Adipocyte (in vitro differentiated cells): ENCODE measurements at regions not wholly inside any gene's neighbourhood (a gene's known extent, or its start where the extent isn't known, plus 50 kb on each side); places are given as distances from the start of the nearest gene placed in this dataset.
"Not testable (repeated sequence)": the region's sequence is repeated elsewhere in the genome, so short reads cannot be mapped to it uniquely, and the experiment has no call there.

Experiments used
- DNase-seq: peaks from one replicate; pipeline ENCODE4 v3.0.0-alpha.2; 2015; ENCODE audit warnings: low read depth
- H3K27me3 ChIP-seq: replicated peaks from 2 replicates; pipeline ENCODE4 v1.7.0; 2013; ENCODE audit warnings: mild to moderate bottlenecking, low read length, moderate library complexity; ENCODE audit not compliant: control insufficient read depth, insufficient read depth
- H3K36me3 ChIP-seq: 2 replicates; pipeline ENCODE4 v1.7.0; 2013; ENCODE audit warnings: low read length, mild to moderate bottlenecking, moderate library complexity; ENCODE audit not compliant: control insufficient read depth, insufficient read depth, severe bottlenecking
- H3K4me1 ChIP-seq: 2 replicates; pipeline ENCODE4 v1.7.0; 2013; ENCODE audit warnings: mild to moderate bottlenecking, low read length, moderate library complexity; ENCODE audit not compliant: control insufficient read depth, insufficient read depth
- H3K4me3 ChIP-seq: 2 replicates; pipeline ENCODE4 v1.7.0; 2013; ENCODE audit warnings: mild to moderate bottlenecking, low read length, moderate library complexity
- H3K9ac ChIP-seq: 2 replicates; pipeline ENCODE4 v1.7.0; 2013; ENCODE audit warnings: mild to moderate bottlenecking, low read length, moderate library complexity
- H3K9me3 ChIP-seq: 2 replicates; pipeline ENCODE4 v1.7.0; 2013; ENCODE audit warnings: mild to moderate bottlenecking, low read length, moderate library complexity; ENCODE audit not compliant: control insufficient read depth

DNA sequence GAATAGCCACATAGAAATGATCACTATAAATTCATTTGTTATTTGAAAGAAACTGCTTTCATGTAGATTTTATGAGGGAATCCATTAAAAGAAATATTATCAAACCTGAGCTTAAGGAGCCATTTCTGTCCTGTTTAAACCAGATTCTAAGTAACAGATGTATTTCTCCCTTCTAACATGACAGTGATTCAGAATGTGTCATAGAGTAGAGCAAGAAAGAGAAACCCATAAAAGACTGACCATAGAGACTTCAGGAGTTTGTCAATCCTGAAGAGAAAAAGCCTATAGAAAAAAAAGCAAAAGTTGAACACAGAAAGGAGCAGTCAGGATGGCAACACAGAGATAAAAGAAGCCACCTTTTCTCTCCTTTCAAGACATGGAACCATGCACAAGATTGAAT, 390.6 kb downstream of the PRIM2 start:
- H3K27me3 ChIP-seq, H3K4me1 ChIP-seq: not testable (repeated sequence)

DNA sequence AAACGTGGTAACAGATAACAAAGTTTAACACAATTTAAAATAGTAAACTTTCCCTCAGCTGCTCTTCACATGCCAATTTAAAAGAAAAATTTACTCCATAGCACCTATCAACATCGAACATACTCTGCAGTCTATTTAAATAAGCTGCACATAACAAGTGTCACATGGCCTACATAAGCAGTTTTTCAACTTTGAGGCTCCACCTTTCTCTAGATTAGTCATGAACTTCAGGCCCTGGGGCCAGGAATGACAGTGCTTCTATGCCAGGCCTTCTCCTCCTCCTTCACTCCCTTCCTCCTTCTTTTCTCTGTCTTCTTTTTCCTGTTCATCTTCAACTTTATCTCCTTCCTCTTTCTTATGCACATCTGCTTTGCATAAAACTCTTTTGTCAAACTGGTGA, 405.1 kb downstream of the PRIM2 start:
- peak; percentile 12 for DNase-seq
- not testable (repeated sequence) for H3K36me3 ChIP-seq, H3K27me3 ChIP-seq, H3K4me3 ChIP-seq, H3K9me3 ChIP-seq, H3K9ac ChIP-seq, H3K4me1 ChIP-seq

More for the DNA sequence above, 390.6 kb downstream of the PRIM2 start:
- not testable (repeated sequence) for H3K9me3 ChIP-seq, H3K36me3 ChIP-seq, H3K4me3 ChIP-seq, H3K9ac ChIP-seq
- peak; percentile 3 for DNase-seq

DNA sequence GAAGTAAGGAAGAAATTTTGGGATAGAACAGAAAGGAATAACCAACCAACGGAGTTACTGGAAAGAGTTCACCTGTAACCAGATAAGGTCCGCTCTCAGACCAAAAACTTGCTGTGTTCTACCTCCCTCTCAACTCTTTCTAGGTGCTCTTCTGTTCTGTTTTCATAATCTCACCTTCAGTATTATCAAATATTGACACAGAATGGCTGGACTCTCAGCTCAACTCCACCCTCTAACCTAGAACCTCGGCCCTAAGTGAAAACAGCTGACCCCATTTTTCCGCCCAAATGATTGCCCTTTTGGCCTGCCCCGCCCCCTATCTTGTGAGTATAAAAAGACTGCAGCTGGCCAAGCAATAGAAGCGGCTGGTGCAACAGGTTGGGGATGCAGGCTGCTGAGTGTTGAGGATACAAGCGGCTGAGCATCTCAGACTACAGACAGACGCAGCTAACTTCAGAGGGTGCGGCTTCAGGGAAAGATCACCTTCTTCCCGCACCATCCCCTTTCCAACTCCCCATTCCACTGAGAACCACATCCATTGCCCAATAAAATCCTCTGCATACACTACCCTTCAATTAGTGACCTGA, 406.5 kb downstream of the PRIM2 start:
- H3K27me3 ChIP-seq, H3K9ac ChIP-seq, H3K36me3 ChIP-seq, H3K9me3 ChIP-seq, H3K4me3 ChIP-seq, DNase-seq, H3K4me1 ChIP-seq: not testable (repeated sequence)

DNA sequence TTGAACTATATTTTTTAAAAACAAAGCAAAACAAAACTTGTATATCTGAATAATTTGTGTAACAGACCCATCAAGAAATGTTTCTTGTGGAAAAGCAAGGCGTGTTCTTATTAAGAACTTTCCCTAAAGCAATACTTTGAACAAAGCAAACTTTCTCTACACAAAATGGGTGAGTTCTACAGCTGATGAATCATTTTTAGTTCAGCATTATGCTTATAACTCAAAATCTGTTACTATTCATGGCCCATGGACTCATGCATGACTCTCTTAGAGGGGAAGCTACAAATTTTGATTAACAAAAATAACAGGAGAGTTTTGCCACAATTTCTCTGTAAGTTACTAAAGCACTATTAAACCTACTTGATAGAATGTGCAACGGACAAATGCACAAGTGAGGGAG, 412.0 kb downstream of the PRIM2 start:
- H3K36me3 ChIP-seq, H3K9ac ChIP-seq, H3K9me3 ChIP-seq, DNase-seq, H3K4me1 ChIP-seq, H3K27me3 ChIP-seq, H3K4me3 ChIP-seq: not testable (repeated sequence)

DNA sequence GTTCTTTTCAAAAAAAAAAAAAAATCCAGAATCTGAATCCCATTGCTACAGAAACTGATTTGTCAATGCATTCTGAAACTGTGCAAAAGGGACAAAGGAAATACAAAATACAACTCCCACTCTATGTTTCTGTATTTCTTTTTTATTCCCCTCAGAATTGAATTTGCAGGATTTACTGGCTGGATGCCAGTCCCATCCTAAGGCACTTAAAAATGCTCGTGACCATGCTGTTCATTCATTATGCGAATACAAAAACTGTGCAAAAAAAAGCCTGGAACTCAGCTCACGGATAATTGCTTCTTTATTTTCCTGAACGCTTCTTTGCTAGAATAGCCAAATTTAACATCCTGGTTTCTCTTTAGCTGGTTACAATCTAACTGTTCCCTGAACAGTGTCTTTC, 413.3 kb downstream of the PRIM2 start:
- H3K27me3 ChIP-seq, DNase-seq, H3K36me3 ChIP-seq, H3K9ac ChIP-seq, H3K4me1 ChIP-seq, H3K4me3 ChIP-seq, H3K9me3 ChIP-seq: not testable (repeated sequence)

DNA sequence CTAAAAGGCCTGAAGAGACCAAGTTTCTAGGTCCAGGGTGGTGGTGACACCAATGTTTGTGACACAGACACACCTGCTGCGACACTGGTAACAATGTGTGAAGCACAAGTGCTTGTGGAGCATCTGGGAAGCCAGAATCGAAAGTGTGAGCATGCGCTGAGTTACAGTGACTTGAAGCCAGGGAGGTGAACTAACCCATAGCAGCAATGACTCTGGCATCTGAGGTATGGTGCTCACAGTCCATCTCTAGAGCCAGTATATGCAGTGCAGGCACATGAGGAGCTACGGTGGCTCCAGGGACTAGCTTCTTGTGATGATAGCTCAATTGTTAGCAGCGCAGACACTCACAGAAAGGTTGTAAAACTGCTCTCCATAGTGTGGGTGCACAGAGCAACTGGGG, 430.3 kb downstream of the PRIM2 start:
- H3K4me3 ChIP-seq, H3K4me1 ChIP-seq, H3K36me3 ChIP-seq, H3K9me3 ChIP-seq, H3K27me3 ChIP-seq, H3K9ac ChIP-seq, DNase-seq: not testable (repeated sequence)

DNA sequence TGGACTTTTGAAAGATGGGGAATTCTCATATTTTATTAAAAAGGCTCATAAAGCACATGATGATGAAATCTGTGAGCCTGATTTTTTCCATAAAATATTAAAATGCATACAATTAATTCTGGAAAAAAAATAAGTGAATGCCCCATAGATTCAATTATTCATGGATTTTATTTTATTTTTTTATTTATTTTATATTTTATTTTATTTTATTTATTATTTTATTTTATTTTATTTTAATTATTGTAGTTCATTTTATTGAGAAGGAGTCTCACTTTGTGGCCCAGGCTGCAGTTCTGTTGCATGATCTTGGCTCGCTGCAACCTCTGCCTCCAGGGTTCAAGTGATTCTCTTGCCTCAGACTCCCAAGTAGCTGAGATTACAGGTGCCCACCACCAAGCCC, 442.4 kb downstream of the PRIM2 start:
- not testable (repeated sequence) for H3K9me3 ChIP-seq, DNase-seq, H3K27me3 ChIP-seq

DNA sequence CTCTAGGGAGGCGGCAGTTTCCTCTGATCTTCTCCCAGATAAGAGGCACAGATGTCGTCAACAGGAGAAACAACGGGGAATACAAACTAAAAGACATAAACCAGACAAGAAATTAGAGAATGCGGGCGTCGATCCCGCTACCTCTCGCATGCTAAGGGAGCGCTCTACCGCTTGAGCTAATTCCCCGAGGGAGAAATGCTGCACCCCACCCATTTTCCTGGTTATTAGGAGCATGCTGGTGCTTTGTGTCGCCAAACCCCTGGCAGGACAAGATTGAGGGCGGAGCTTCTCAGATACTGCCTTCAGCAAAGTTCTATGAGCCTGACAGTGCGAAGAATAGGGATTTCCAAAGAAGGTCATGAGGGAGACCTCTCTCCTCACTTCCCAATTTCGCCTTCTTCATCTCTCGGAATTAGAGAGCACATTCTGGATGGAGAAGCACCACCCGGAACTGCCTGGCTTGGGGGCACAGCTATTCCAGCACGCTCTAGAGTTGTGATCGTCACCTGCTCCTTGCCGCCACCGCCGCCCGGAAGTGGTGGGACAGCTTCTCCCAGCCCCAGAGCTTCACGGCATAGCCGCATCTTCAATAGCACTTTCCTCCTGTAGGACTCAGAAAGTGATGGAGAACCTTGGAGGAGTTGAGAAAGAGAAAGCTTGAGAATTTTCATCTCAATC, 475.4 kb downstream of the PRIM2 start:
- not testable (repeated sequence) for H3K4me3 ChIP-seq, H3K36me3 ChIP-seq, H3K27me3 ChIP-seq, H3K4me1 ChIP-seq, H3K9ac ChIP-seq, H3K9me3 ChIP-seq
- peak; percentile 1 for DNase-seq

More for the DNA sequence above, 442.4 kb downstream of the PRIM2 start:
- not testable (repeated sequence) for H3K9ac ChIP-seq, H3K4me1 ChIP-seq, H3K36me3 ChIP-seq, H3K4me3 ChIP-seq

DNA sequence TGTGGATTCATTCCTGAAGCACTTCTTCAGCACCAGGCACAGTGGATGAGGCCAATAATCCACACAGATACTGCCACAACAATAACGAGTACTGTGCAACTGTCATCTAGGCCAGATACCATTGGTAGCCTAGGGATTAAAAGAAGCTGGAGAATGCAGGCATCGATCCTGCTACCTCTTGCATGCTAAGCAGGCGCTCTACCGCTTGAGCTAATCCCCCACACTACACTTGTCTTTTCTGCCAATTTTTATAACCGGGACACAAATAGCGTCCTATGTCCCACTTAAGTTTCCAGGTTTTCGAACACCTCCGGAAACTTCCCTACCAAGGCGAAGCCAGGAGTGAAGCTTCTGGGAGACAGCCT, 475.9 kb downstream of the PRIM2 start:
- H3K27me3 ChIP-seq, H3K9me3 ChIP-seq: not testable (repeated sequence)

DNA sequence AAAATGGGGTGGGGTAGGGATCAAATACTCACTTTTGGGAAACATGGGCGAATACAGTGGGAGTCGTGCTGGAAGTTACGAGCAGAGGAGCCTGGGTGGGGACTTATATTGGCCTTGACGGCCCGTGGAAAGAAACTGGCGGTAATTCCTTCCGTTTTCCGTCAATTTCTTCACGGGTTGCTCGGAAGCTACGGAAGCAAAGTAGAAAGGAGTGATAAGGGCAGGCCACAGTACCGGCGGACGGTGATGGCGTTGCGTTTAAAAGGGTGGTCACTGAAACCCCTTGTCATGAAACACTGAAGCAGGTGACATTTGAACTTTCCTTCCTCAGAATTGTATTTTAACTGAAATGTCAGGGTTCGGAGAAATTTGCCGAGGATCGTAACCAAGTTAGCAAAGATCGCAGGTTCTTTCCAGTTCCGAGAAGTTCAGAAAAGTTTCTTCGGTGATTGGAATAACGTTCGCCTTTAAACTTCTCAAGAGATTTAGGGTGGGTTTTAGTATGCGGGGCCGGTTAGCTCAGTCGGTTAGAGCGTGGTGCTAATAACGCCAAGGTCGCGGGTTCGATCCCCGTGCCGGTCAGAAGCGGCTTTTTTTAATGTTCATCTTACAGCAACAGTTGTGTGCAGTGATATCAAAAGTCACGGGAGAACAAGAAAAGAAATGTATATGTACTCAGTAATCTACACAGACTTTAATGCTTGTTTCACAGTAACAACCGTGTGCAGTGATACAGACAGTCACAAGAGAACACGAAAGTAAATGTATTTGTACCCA, 482.5 kb downstream of the PRIM2 start:
- DNase-seq, result peak; percentile 37
- not testable (repeated sequence) for H3K9ac ChIP-seq, H3K9me3 ChIP-seq, H3K36me3 ChIP-seq, H3K27me3 ChIP-seq, H3K4me1 ChIP-seq
- peak overlapping the region; percentile 73 for H3K4me3 ChIP-seq

More for the DNA sequence above, 475.9 kb downstream of the PRIM2 start:
- H3K9ac ChIP-seq, DNase-seq, H3K36me3 ChIP-seq, H3K4me1 ChIP-seq, H3K4me3 ChIP-seq: not testable (repeated sequence)

DNA sequence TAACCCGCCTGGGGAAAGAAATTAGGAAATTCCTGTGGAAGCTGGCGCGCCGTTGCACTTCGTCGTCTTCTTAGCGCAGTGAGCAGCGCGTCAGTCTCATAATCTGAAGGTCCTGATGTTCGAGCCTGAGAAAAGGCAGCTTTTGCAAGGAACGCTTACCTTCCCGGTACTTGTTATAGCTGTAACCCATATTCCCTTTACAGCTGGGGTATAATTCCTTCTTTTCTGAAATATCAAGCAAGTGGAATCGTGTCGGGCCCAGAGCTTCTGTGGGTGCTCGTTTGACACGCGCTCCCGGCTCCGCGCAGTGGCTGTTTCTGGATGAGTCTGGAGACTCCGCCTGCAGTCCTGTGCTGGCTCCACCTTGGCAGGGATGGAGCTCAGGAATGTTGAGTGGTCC, 491.2 kb downstream of the PRIM2 start:
- not testable (repeated sequence) for H3K36me3 ChIP-seq, H3K9ac ChIP-seq

More for the DNA sequence above, 491.2 kb downstream of the PRIM2 start:
- H3K4me1 ChIP-seq, H3K9me3 ChIP-seq, H3K4me3 ChIP-seq, H3K27me3 ChIP-seq: not testable (repeated sequence)
- DNase-seq, result peak; percentile 14
